ENCODE measurements at regions not wholly inside any gene's neighbourhood (a gene's known extent, or its start where the extent isn't known, plus 50 kb on each side); places are given as distances from the start of the nearest gene placed in this dataset.

DNA sequence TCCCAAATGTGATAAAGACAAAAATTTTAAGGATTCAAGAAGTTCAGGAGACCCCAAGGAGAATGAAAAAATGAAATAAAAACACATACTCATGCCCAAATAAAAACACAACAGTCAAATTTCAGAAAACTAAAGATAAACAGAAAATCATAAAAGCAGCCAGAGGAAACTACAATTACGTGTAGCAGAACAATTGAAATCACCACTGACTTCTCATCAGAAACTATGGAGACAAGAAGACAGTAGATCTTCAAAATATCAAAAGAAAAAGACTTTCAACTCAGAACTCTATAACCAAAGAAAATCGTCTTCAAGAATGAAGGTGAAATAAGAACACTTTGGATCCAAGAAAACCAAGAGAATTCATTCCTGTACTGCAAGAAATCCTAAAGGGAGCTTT, 54.9 kb downstream of the DIO3 start:
- DNase-seq (ENCODE audit: low read depth): no peak
- no peak overlapping the region for H3K4me3 ChIP-seq (ENCODE audit: control insufficient read depth, low read depth, low read length)
- TF ChIP-seq, protein P1, sequence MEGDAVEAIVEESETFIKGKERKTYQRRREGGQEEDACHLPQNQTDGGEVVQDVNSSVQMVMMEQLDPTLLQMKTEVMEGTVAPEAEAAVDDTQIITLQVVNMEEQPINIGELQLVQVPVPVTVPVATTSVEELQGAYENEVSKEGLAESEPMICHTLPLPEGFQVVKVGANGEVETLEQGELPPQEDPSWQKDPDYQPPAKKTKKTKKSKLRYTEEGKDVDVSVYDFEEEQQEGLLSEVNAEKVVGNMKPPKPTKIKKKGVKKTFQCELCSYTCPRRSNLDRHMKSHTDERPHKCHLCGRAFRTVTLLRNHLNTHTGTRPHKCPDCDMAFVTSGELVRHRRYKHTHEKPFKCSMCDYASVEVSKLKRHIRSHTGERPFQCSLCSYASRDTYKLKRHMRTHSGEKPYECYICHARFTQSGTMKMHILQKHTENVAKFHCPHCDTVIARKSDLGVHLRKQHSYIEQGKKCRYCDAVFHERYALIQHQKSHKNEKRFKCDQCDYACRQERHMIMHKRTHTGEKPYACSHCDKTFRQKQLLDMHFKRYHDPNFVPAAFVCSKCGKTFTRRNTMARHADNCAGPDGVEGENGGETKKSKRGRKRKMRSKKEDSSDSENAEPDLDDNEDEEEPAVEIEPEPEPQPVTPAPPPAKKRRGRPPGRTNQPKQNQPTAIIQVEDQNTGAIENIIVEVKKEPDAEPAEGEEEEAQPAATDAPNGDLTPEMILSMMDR (conservative IDR thresholded peaks at IDR 0.05; ENCODE audit: control insufficient read depth, insufficient read depth, low read depth, low read length): no peak

DNA sequence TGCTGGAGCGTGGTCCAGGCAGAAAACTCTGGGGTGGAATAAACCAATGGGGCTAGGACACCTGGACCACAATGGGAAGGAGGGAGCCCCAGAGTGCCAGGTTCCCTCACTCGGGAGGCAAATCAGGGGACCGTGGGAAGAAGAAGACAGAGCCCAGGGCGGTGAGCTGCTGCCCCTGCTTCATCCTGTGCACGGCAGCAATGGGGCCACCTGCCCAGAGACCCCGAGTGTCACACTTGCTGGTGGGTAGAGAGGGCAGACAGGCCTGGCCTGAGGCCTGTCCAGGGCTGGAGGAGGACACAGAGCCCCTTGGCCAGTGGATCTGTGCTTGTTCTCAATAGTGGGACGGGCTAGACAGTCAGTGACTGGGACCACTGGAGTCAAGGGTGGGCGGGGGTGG, 58.2 kb downstream of the DIO3 start:
- DNase-seq (ENCODE audit: low read depth): no peak
- TF ChIP-seq, protein P1 (conservative IDR thresholded peaks at IDR 0.05; ENCODE audit: control insufficient read depth, insufficient read depth, low read depth, low read length): no peak
- H3K4me3 ChIP-seq (ENCODE audit: control insufficient read depth, low read depth, low read length): no peak overlapping the region

DNA sequence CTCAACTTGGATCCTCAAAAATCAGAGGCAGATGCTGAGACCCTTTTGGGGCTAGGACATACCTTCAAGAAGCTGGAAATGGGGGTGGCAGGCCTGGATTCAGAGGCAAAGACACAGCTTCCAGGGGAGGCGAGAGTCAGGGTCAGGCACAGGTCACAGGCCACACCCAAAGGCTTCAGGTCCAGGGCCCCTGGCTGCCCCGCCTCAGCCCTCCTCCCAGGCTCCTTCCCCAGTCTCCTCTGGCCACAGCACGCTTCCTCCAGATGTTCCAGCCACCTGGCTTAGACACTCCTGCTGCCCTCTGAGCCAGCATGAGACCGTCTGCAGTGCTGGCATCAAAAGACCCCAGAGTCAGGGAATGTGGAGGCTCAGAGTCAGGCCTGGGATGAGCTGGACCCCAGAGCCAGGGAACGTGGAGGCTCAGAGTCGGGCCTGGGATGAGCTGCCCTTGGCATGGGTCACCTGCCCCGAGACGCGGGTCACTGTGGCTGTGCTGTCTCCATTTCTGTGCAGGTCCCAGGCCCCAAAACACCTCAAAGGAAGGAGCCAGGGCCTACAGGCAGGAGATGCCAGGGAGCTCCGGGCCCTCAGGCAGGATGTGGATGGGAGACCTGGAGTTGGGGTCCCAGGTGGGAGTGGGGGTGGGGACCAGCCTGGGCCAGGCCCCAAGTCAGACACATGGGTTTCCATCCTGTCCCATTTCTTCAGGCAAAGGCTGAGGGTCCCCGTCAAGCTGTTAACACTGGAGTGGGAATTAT, 58.9 kb downstream of the DIO3 start:
- TF ChIP-seq, protein P1 (conservative IDR thresholded peaks at IDR 0.05; ENCODE audit: control insufficient read depth, insufficient read depth, low read depth, low read length): no peak
- no peak overlapping the region for H3K4me3 ChIP-seq (ENCODE audit: control insufficient read depth, low read depth, low read length)
- DNase-seq (ENCODE audit: low read depth): no peak

DNA sequence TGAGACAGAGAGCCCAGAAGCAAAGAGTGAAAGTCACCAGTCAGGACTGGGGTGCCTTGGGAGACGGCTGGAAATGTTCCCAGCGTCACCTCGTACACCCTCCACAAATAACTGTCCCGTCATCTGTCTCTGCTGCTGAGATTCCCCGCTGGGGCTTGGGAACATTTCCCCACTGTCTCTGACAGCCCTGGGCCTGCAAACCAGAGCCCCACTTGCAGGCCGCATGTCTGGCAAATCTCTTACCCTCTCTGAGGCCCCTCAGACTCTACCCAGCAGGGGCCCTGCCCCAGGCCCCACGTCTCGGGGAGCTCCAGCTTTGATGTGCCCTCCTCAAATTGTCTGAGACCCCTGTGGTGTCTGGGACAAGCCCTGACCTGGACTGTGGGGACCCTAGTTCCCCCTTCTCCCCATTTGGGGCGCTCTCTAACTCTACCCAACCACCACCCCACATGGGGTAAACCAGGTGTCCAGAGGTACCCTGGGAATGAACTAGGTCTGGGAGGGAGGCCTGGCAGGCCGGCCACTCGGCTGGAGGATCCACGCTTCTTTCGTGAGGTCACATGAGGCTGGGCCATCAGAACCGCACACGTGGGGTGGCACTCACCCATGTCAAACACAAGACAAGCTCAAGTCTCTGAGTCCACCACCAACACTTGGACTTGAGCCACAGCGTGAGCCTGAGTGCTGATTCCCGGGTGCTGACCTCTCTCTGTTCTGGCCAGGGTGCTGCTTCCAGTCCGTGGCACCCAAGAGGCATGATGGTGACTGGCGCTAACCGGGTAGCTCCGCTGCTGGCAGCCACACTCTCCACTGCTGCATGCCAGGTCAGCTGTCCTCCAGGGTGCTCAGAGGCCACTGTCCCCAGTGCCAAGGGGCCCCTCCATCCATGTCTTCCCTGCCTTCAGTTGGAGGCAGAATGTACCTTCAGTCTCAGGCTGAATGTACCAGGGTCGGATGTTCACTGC, 59.8 kb downstream of the DIO3 start:
- no peak overlapping the region for H3K4me3 ChIP-seq (ENCODE audit: control insufficient read depth, low read depth, low read length)
- DNase-seq (ENCODE audit: low read depth): no peak
- TF ChIP-seq, protein P1 (conservative IDR thresholded peaks at IDR 0.05; ENCODE audit: control insufficient read depth, insufficient read depth, low read depth, low read length): no peak

DNA sequence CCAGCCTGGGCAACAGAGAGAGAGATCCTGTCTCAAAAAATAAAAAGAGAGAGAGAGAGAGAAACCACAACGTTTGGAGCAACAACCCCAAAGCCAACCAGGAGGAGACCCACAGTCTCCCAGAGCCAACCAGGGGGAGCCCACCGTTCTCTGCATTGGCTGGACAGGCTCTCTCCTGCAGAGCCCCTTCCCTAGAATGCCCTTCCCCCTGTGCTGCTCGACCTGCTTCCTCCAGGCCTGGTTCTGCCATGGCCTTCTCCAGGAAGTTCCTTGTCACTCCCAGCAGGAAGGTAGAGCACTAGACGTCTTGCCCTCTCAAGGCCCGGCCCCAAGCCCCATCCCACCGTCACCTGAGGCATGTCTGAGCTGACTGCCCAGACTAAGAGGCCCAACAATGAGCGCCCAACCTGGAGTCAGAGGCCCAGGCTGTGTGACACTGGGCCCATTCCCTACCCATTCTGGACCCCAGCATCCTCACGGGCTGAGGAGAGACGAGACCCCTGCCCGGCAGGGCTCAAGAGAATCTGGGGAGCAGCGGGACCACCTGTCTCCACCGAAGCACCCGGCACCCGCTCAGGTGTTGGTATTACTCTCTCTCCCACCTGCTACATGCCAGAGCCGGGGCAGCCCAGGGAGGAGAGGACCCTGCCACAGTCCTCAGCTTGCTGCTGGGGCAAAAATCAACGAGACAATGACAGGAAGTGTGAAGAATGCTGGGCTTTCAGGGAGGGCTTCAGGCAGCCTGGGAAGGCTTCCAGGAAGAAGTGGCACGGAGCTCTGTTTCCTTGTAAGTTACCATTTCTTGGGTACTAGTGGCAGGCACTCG, 61.2 kb downstream of the DIO3 start:
- DNase-seq (ENCODE audit: low read depth): no peak
- TF ChIP-seq, protein P1 (conservative IDR thresholded peaks at IDR 0.05; ENCODE audit: control insufficient read depth, insufficient read depth, low read depth, low read length): no peak
- H3K4me3 ChIP-seq (ENCODE audit: control insufficient read depth, low read depth, low read length): no peak overlapping the region

DNA sequence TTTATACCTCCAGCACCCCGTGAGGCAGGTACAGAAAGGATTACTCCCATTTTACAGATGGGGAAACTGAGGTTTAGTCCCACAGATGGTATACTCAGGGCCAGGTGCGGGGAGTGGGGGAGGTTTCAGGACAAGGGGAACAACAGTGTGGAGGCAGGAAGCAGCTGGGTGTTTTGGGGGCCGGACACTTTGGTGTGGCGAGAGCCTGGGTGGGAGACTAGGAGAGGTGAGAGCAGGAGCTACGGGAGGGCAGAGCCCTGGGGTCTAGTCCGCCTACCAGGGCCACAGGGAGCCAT, 61.7 kb downstream of the DIO3 start:
- TF ChIP-seq, protein P1 (conservative IDR thresholded peaks at IDR 0.05; ENCODE audit: control insufficient read depth, insufficient read depth, low read depth, low read length): no peak
- DNase-seq (ENCODE audit: low read depth): no peak
- H3K4me3 ChIP-seq (ENCODE audit: control insufficient read depth, low read depth, low read length): no peak overlapping the region
